H1 (cell line): ENCODE measurements at regions not wholly inside any gene's neighbourhood (a gene's known extent, or its start where the extent isn't known, plus 50 kb on each side); places are given as distances from the start of the nearest gene placed in this dataset.

Experiments
- CTCF ChIA-PET: fragments of 300-600 bp; sonication (Branson Sonifier 250); formaldehyde crosslinking; loops from one replicate; lab custom pipeline; 2021; ENCODE audit not compliant: partially characterized antibody; lab: Charles Lee
- POLR2A ChIA-PET: fragments of 300-600 bp; sonication (Branson Sonifier 250); formaldehyde crosslinking; loops from one replicate; lab custom pipeline; 2021; ENCODE audit warnings: inconsistent platforms; ENCODE audit not compliant: partially characterized antibody; lab: Charles Lee
- DNase-seq, 2 experiments: peaks; one replicate each; pipeline versions ENCODE4 v3.0.0 to v3.0.0-alpha.2; 2010 to 2022; ENCODE audit warnings: low spot score in 2 of 2, low read depth in 1 of 2, mixed read lengths in 1 of 2
- FAIRE-seq: peaks from 2 replicates; lab custom pipeline; 2011; peaks lifted over from hg19 to GRCh38; lab: Jason Lieb, UNC
- H2AFZ ChIP-seq: 2 replicates; pipeline ENCODE4 v1.8.1; 2012; ENCODE audit warnings: low read length, inconsistent platforms
- H2AK5ac ChIP-seq: 2 replicates; pipeline ENCODE4 v1.6.1; 2013; ENCODE audit warnings: low read depth, low read length
- H2BK120ac ChIP-seq: replicated peaks from 2 replicates; pipeline ENCODE3; 2013; ENCODE audit warnings: low read depth, low read length, inconsistent platforms
- H2BK12ac ChIP-seq: 2 replicates; pipeline ENCODE4 v1.6.1; 2013; ENCODE audit warnings: low read depth, low read length
- H2BK15ac ChIP-seq: 2 replicates; pipeline ENCODE4 v1.6.1; 2013; ENCODE audit warnings: low read length
- H2BK20ac ChIP-seq: 2 replicates; pipeline ENCODE4 v1.6.1; 2013; ENCODE audit warnings: low read length
- H2BK5ac ChIP-seq: 2 replicates; pipeline ENCODE4 v1.6.1; 2013; ENCODE audit warnings: low read depth, low read length
- H3K14ac ChIP-seq: 2 replicates; pipeline ENCODE4 v1.6.1; 2013; ENCODE audit warnings: inconsistent platforms; ENCODE audit not compliant: insufficient read length
- H3K18ac ChIP-seq: 2 replicates; pipeline ENCODE4 v1.6.1; 2013; ENCODE audit warnings: low read length; ENCODE audit errors: extremely low read depth
- H3K23ac ChIP-seq: 2 replicates; pipeline ENCODE4 v1.6.1; 2013; ENCODE audit warnings: inconsistent platforms; ENCODE audit not compliant: insufficient read length
- H3K23me2 ChIP-seq: 2 replicates; pipeline ENCODE4 v1.6.1; 2013; ENCODE audit warnings: low read depth, low read length
- H3K27ac ChIP-seq: 2 replicates; pipeline ENCODE4 v1.6.1; 2011; ENCODE audit warnings: low read depth, low read length, inconsistent platforms
- H3K27me3 ChIP-seq, 4 experiments: replicated peaks in 1 of 4; 1 replicate in 1 of 4; 2 replicates in 3 of 4; pipeline versions ENCODE4 v1.6.1 to v1.8.1; 2011 to 2013; ENCODE audit warnings: low read length in 3 of 4, mild to moderate bottlenecking in 3 of 4, inconsistent platforms in 2 of 4, mixed read lengths in 2 of 4, moderate library complexity in 1 of 4; ENCODE audit not compliant: control insufficient read depth in 3 of 4, insufficient read depth in 3 of 4; ENCODE audit errors: extremely low read depth in 1 of 4
- H3K36me3 ChIP-seq, 4 experiments: 2 replicates each; pipeline versions ENCODE4 v1.6.1 to v1.8.1; 2011 to 2013; ENCODE audit warnings: mild to moderate bottlenecking in 4 of 4, low read length in 3 of 4, moderate library complexity in 2 of 4, control low read depth in 1 of 4, inconsistent platforms in 1 of 4; ENCODE audit not compliant: insufficient read depth in 4 of 4, control insufficient read depth in 2 of 4
- H3K4ac ChIP-seq: replicated peaks from 2 replicates; pipeline ENCODE3; 2013; ENCODE audit warnings: low read length, low read depth, mixed read lengths, inconsistent platforms; ENCODE audit not compliant: insufficient read length
- H3K4me1 ChIP-seq, 4 experiments: replicated peaks in 1 of 4; 1 replicate in 1 of 4; 2 replicates in 3 of 4; pipeline versions ENCODE4 v1.6.1 to v1.8.1; 2011 to 2013; ENCODE audit warnings: low read length in 3 of 4, inconsistent platforms in 2 of 4, mixed read lengths in 1 of 4; ENCODE audit not compliant: insufficient read depth in 4 of 4, control insufficient read depth in 3 of 4
- H3K4me2 ChIP-seq, 2 experiments: 2 replicates each; pipeline versions ENCODE4 v1.6.1 to v1.8.1; 2011 to 2013; ENCODE audit warnings: low read depth in 2 of 2, low read length in 2 of 2, control low read depth in 1 of 2, inconsistent platforms in 1 of 2, mild to moderate bottlenecking in 1 of 2; ENCODE audit not compliant: insufficient read depth in 1 of 2
- H3K4me3 ChIP-seq, 4 experiments: fragments of 200-600, 300-600 bp in 1 of 4; sonication (generic), shearing (Covaris generic), sonication (Bioruptor Twin) in 1 of 4; 2 replicates each; pipeline versions ENCODE4 v1.5.1 to v1.8.1; 2011 to 2016; ENCODE audit warnings: low read length in 4 of 4, low read depth in 3 of 4, control low read depth in 2 of 4, inconsistent platforms in 2 of 4, mild to moderate bottlenecking in 2 of 4, mixed read lengths in 1 of 4, moderate library complexity in 1 of 4; ENCODE audit not compliant: insufficient read depth in 2 of 4; ENCODE audit errors: extremely low read depth in 1 of 4
- H3K56ac ChIP-seq: replicated peaks from 2 replicates; pipeline ENCODE3; 2013; ENCODE audit warnings: low read depth, mild to moderate bottlenecking, mixed read lengths, low read length, inconsistent platforms; ENCODE audit not compliant: insufficient read length
- H3K79me1 ChIP-seq: 2 replicates; pipeline ENCODE4 v1.6.1; 2013; ENCODE audit warnings: low read depth, low read length, control low read depth
- H3K79me2 ChIP-seq, 2 experiments: 2 replicates each; pipeline versions ENCODE4 v1.6.1 to v1.8.1; 2012 to 2013; ENCODE audit warnings: low read length in 2 of 2, mild to moderate bottlenecking in 2 of 2, inconsistent platforms in 1 of 2; ENCODE audit not compliant: insufficient read depth in 2 of 2, control insufficient read depth in 1 of 2
- H3K9ac ChIP-seq, 4 experiments: replicated peaks in 1 of 4; 1 replicate in 1 of 4; 2 replicates in 3 of 4; pipeline versions ENCODE4 v1.6.1 to v1.8.1; 2011 to 2013; ENCODE audit warnings: low read depth in 3 of 4, low read length in 3 of 4, control low read depth in 2 of 4, mild to moderate bottlenecking in 2 of 4, moderate library complexity in 2 of 4, inconsistent platforms in 1 of 4; ENCODE audit errors: extremely low read depth in 1 of 4
- H3K9me3 ChIP-seq, 2 experiments: 2 replicates each; pipeline versions ENCODE4 v1.6.1 to v1.8.1; 2012 to 2013; ENCODE audit warnings: mild to moderate bottlenecking in 2 of 2, moderate library complexity in 2 of 2, control low read depth in 1 of 2, inconsistent platforms in 1 of 2, low read depth in 1 of 2, low read length in 1 of 2, mixed read lengths in 1 of 2; ENCODE audit not compliant: insufficient read depth in 2 of 2
- H4K20me1 ChIP-seq, 2 experiments: replicated peaks in 1 of 2; 2 replicates each; pipeline versions ENCODE3 to v1.8.1; 2011 to 2013; ENCODE audit warnings: inconsistent platforms in 2 of 2, low read length in 2 of 2, mild to moderate bottlenecking in 1 of 2; ENCODE audit not compliant: insufficient read depth in 2 of 2, control insufficient read depth in 1 of 2
- H4K5ac ChIP-seq: 2 replicates; pipeline ENCODE4 v1.6.1; 2013; ENCODE audit warnings: low read length, low read depth, mixed read lengths, inconsistent platforms; ENCODE audit not compliant: insufficient read length
- H4K8ac ChIP-seq: 2 replicates; pipeline ENCODE4 v1.8.0; 2013; ENCODE audit warnings: mild to moderate bottlenecking, moderate library complexity, low read length, inconsistent platforms; ENCODE audit not compliant: insufficient read depth; ENCODE audit errors: extremely low read depth
- H4K91ac ChIP-seq: replicated peaks from 2 replicates; pipeline ENCODE3; 2013; ENCODE audit warnings: low read length, mixed read lengths, inconsistent platforms; ENCODE audit not compliant: insufficient read length
- CTCF ChIP-seq, 3 experiments: IDR thresholded peaks; 1 replicate in 2 of 3; 2 replicates in 1 of 3; pipeline versions ENCODE4 v1.5.1 to v1.6.1; 2011; ENCODE audit warnings: low read length in 3 of 3, mild to moderate bottlenecking in 3 of 3, inconsistent platforms in 2 of 3, low read depth in 1 of 3, moderate library complexity in 1 of 3; ENCODE audit not compliant: insufficient read depth in 1 of 3; ENCODE audit errors: control extremely low read depth in 1 of 3
- SIRT6 ChIP-seq: IDR thresholded peaks from one replicate; pipeline ENCODE4 v1.7.1; 2012; ENCODE audit warnings: low read length, inconsistent platforms
- whole genome bisulfite sequencing, 2 experiments: shearing (Covaris generic) in 1 of 2; methylation state at CpG; one replicate each; pipeline versions ENCODE4 v1.1.6 to v1.1.7; 2013 to 2015; ENCODE audit warnings: low lambda C conversion rate in 2 of 2, mixed read lengths in 2 of 2, inconsistent platforms in 1 of 2, low coverage in 1 of 2, missing lambda C conversion rate in 1 of 2; ENCODE audit not compliant: insufficient replicate concordance in 2 of 2, insufficient coverage in 1 of 2, insufficient read length in 1 of 2; ENCODE audit errors: extremely low coverage in 1 of 2, missing lambda C conversion rate in 1 of 2; 5-methylcytosine and 5-hydroxymethylcytosine counted together

- no peak overlapping the region for H3K18ac ChIP-seq
- no peaks in the 10 kb centered on the region for H3K9me3 ChIP-seq
- H2BK12ac ChIP-seq, result no peak overlapping the region
- H2BK15ac ChIP-seq, result no peak overlapping the region
- no peak overlapping the region for H4K5ac ChIP-seq
- H3K27me3 ChIP-seq, result no peaks in the 10 kb centered on the region
- no peak overlapping the region for H2BK120ac ChIP-seq
- no peaks in the 10 kb centered on the region for H3K79me1 ChIP-seq
- H3K23ac ChIP-seq, result no peak overlapping the region
- H3K9ac ChIP-seq, result no peak overlapping the region
- no peak overlapping the region for H3K27ac ChIP-seq
- no peak overlapping the region for H4K8ac ChIP-seq
- DNase-seq (no peak), FAIRE-seq (no peak)
- H4K91ac ChIP-seq, result no peak overlapping the region
- ChIA-PET POLR2A (no interaction called here), CTCF (interaction anchor here (0.6 to 2.0 kb wide), 9 partner anchors 9 to 132 kb away, joined by 3 to 6 read pairs (median 3); no protein-coding TSS in a partner anchor)
- no peak overlapping the region for H3K4me3 ChIP-seq
- no peak overlapping the region for H3K4me2 ChIP-seq
- H3K4ac ChIP-seq, result no peak overlapping the region
- H3K79me2 ChIP-seq, result no peaks in the 10 kb centered on the region
- H3K23me2 ChIP-seq, result no peaks in the 10 kb centered on the region
- H4K20me1 ChIP-seq, result no peaks in the 10 kb centered on the region
- H3K4me1 ChIP-seq, result peaks cover 0 to 5% (median 1%) of the 10 kb centered on the region in 4 experiments; a peak in 2 of 7 replicates
- 87% methylated on average over 8 of the region's 8 CpGs; no CpG with 5 or more reads in 1 of the 2 experiments for WGBS, 2 experiments
- no peaks in the 10 kb centered on the region for H3K36me3 ChIP-seq
- H3K56ac ChIP-seq, result no peak overlapping the region
- H2AFZ ChIP-seq, result no peak overlapping the region
- no peak overlapping the region for H3K14ac ChIP-seq
- no peak overlapping the region for H2AK5ac ChIP-seq
- H2BK20ac ChIP-seq, result no peak overlapping the region
- H2BK5ac ChIP-seq, result no peak overlapping the region
- TF ChIP-seq CTCF (IDR thresholded peaks at IDR 0.05; ENCODE audit: control extremely low read depth in 1 of 3, insufficient read depth in 1 of 3, low read depth in 1 of 3, low read length in 3 of 3) (peak in 1 of 3 experiments; percentile 6; a peak in 1 of 4 replicates), SIRT6 (no peak)
These were observed 61.9 kb upstream of the ATXN1 start for GRCh38 chr6:16822975-16823717.
